K562 (cell line): ENCODE measurements at regions not wholly inside any gene's neighbourhood (a gene's known extent, or its start where the extent isn't known, plus 50 kb on each side); places are given as distances from the start of the nearest gene placed in this dataset.

Source experiments
- CTCF ChIP-seq, 3 experiments: IDR thresholded peaks in 2 of 3; conservative IDR thresholded peaks in 1 of 3; 2 replicates each; pipeline ENCODE4 v1.5.1; 2011 to 2012; ENCODE audit warnings: low read length in 3 of 3, mild to moderate bottlenecking in 3 of 3, control low read depth in 2 of 3, improper control_type of control experiment in 1 of 3, inconsistent platforms in 1 of 3, low read depth in 1 of 3, mixed read lengths in 1 of 3, moderate library complexity in 1 of 3; ENCODE audit not compliant: insufficient read depth in 2 of 3
- DPF2 ChIP-seq: fragments of 450-650 bp; IDR thresholded peaks from 2 replicates; pipeline ENCODE4 v1.6.1; 2016
- FOXK2 ChIP-seq, 2 experiments: fragments of 450-650 bp; IDR thresholded peaks in 1 of 2; conservative IDR thresholded peaks in 1 of 2; 2 replicates each; pipeline ENCODE4 v1.6.1; 2016; ENCODE audit warnings: low read depth in 2 of 2, mild to moderate bottlenecking in 1 of 2
- JUND ChIP-seq, 2 experiments: IDR thresholded peaks; 2 replicates in 1 of 2; 3 replicates in 1 of 2; pipeline ENCODE4 v1.6.1; 2011; ENCODE audit warnings: borderline replicate concordance in 2 of 2, low read depth in 2 of 2, low read length in 2 of 2, improper control_type of control experiment in 1 of 2, missing biosample characterization in 1 of 2, missing genetic modification characterization in 1 of 2, missing genetic modification reagents in 1 of 2
- LCOR ChIP-seq: sonication (generic); formaldehyde crosslinking; IDR thresholded peaks from 2 replicates; pipeline ENCODE4 v1.8.0; 2022; ENCODE audit warnings: mild to moderate bottlenecking, missing genetic modification reagents
- MXI1 ChIP-seq: IDR thresholded peaks from 2 replicates; pipeline ENCODE4 v1.6.1; 2011; ENCODE audit warnings: low read depth, mild to moderate bottlenecking, improper control_type of control experiment, low read length
- PRPF4 ChIP-seq: fragments of 200-400 bp; formaldehyde crosslinking; IDR thresholded peaks from one replicate; pipeline ENCODE4 v1.6.1; 2017; ENCODE audit warnings: low read length, low read depth, mild to moderate bottlenecking; ENCODE audit not compliant: insufficient read depth, poor library complexity, severe bottlenecking
- SRSF9 ChIP-seq: fragments of 200-400 bp; formaldehyde crosslinking; IDR thresholded peaks from 2 replicates; pipeline ENCODE4 v1.6.1; 2017; ENCODE audit warnings: low read depth, low read length, borderline replicate concordance
- WHSC1 ChIP-seq: IDR thresholded peaks from one replicate; pipeline ENCODE4 v1.6.1; 2012; ENCODE audit warnings: low read length, control low read depth, inconsistent platforms
- ZNF134 ChIP-seq: fragments of 250-450 bp; sonication (Bioruptor Pico); conservative IDR thresholded peaks from 2 replicates; pipeline ENCODE4 v1.4.0; 2020
- ZNF140 ChIP-seq: fragments of 250-450 bp; sonication (Bioruptor Pico); IDR thresholded peaks from 2 replicates; pipeline ENCODE4 v1.8.0; 2021; ENCODE audit warnings: moderate library complexity, mild to moderate bottlenecking, inconsistent platforms
- TF ChIP-seq, protein P1 (sequence below): sonication (generic); formaldehyde crosslinking; IDR thresholded peaks from 2 replicates; pipeline ENCODE4 v1.8.0; 2022; ENCODE audit warnings: mild to moderate bottlenecking, missing genetic modification reagents
- TF ChIP-seq, protein P2 (sequence below): IDR thresholded peaks from 2 replicates; pipeline ENCODE4 v1.6.1; 2011; ENCODE audit warnings: borderline replicate concordance, low read depth, mild to moderate bottlenecking, moderate library complexity, low read length; ENCODE audit not compliant: insufficient read depth, poor library complexity, severe bottlenecking
- TF ChIP-seq, protein P3 (sequence below): sonication (generic); formaldehyde crosslinking; IDR thresholded peaks from 2 replicates; pipeline ENCODE4 v1.8.0; 2022; ENCODE audit warnings: missing genetic modification reagents, mild to moderate bottlenecking, moderate library complexity, borderline replicate concordance

DNA sequence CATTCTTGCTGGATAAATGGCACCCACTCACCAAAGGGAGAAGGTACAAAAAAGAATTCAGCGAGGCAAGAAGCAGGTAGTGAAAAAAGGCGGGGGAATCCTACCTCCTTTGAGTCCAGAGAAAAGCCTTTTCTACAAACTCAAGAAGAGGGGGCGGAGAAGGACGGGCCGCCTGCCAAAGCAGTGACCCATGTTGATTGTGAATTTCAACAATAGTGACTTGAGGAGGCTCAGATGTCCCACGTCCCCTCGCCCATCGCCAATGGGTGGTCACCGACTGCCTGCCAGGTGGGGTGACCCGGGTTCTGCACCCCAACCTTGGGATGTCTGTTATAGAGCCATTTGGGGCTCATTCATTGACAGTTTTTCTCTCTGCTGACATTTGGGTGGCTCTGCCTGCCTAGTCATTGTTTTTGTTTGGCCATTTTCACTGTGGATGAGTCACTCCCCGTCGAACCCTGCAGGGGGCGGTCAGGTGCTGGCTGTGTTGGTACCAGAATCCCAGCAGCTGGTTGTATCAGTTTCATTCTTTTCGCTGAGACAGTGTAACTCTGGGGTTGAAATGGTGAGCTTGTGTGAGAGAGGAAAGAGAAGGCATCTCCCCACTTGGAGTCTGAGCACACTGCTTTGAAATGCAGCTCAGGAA, 163.4 kb upstream of the NCAM1 start (continued):
- TF ChIP-seq CTCF (IDR thresholded peaks at IDR 0.05 in 2 of 3, conservative IDR thresholded peaks at IDR 0.05 in 1 of 3; ENCODE audit: insufficient read depth in 2 of 3, low read depth in 1 of 3, low read length in 3 of 3) (peak; percentile 61 to 81 (median 79)), LCOR (no peak), WHSC1 (no peak), ZNF134 (CRISPR knock-in tag) (no peak), FOXK2 (conservative IDR thresholded peaks at IDR 0.05 in 1 of 2, IDR thresholded peaks at IDR 0.05 in 1 of 2; ENCODE audit: low read depth in 2 of 2) (peak in 1 of 2 experiments; percentile 20; a peak in 1 of 4 replicates), DPF2 (peak; percentile 28; the same call in 1 of the 2 replicates), JUND (IDR thresholded peaks at IDR 0.05; ENCODE audit: borderline replicate concordance, low read depth, low read length) (peak; percentile 93), JUND (tag; IDR thresholded peaks at IDR 0.05; ENCODE audit: borderline replicate concordance, low read depth, low read length) (peak; percentile 90), MXI1 (no peak), SRSF9 (no peak), PRPF4 (no peak), ZNF140 (CRISPR knock-in tag) (no peak)
- TF ChIP-seq, protein P1, sequence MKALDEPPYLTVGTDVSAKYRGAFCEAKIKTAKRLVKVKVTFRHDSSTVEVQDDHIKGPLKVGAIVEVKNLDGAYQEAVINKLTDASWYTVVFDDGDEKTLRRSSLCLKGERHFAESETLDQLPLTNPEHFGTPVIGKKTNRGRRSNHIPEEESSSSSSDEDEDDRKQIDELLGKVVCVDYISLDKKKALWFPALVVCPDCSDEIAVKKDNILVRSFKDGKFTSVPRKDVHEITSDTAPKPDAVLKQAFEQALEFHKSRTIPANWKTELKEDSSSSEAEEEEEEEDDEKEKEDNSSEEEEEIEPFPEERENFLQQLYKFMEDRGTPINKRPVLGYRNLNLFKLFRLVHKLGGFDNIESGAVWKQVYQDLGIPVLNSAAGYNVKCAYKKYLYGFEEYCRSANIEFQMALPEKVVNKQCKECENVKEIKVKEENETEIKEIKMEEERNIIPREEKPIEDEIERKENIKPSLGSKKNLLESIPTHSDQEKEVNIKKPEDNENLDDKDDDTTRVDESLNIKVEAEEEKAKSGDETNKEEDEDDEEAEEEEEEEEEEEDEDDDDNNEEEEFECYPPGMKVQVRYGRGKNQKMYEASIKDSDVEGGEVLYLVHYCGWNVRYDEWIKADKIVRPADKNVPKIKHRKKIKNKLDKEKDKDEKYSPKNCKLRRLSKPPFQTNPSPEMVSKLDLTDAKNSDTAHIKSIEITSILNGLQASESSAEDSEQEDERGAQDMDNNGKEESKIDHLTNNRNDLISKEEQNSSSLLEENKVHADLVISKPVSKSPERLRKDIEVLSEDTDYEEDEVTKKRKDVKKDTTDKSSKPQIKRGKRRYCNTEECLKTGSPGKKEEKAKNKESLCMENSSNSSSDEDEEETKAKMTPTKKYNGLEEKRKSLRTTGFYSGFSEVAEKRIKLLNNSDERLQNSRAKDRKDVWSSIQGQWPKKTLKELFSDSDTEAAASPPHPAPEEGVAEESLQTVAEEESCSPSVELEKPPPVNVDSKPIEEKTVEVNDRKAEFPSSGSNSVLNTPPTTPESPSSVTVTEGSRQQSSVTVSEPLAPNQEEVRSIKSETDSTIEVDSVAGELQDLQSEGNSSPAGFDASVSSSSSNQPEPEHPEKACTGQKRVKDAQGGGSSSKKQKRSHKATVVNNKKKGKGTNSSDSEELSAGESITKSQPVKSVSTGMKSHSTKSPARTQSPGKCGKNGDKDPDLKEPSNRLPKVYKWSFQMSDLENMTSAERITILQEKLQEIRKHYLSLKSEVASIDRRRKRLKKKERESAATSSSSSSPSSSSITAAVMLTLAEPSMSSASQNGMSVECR: no peak
- TF ChIP-seq, protein P2, sequence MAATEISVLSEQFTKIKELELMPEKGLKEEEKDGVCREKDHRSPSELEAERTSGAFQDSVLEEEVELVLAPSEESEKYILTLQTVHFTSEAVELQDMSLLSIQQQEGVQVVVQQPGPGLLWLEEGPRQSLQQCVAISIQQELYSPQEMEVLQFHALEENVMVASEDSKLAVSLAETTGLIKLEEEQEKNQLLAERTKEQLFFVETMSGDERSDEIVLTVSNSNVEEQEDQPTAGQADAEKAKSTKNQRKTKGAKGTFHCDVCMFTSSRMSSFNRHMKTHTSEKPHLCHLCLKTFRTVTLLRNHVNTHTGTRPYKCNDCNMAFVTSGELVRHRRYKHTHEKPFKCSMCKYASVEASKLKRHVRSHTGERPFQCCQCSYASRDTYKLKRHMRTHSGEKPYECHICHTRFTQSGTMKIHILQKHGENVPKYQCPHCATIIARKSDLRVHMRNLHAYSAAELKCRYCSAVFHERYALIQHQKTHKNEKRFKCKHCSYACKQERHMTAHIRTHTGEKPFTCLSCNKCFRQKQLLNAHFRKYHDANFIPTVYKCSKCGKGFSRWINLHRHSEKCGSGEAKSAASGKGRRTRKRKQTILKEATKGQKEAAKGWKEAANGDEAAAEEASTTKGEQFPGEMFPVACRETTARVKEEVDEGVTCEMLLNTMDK: peak; percentile 59
- TF ChIP-seq, protein P3, sequence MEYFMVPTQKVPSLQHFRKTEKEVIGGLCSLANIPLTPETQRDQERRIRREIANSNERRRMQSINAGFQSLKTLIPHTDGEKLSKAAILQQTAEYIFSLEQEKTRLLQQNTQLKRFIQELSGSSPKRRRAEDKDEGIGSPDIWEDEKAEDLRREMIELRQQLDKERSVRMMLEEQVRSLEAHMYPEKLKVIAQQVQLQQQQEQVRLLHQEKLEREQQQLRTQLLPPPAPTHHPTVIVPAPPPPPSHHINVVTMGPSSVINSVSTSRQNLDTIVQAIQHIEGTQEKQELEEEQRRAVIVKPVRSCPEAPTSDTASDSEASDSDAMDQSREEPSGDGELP: peak; percentile 27; the same call in 1 of the 2 replicates
- TF ChIP-seq, all 486 proteins: peak for 24
